ENCODE measurements at regions not wholly inside any gene's neighbourhood (a gene's known extent, or its start where the extent isn't known, plus 50 kb on each side); places are given as distances from the start of the nearest gene placed in this dataset.

GRCh38 chr11:64501500-64502427 is 54.0 kb upstream of the SLC22A11 start:
- no peak for DNase-seq

DNA sequence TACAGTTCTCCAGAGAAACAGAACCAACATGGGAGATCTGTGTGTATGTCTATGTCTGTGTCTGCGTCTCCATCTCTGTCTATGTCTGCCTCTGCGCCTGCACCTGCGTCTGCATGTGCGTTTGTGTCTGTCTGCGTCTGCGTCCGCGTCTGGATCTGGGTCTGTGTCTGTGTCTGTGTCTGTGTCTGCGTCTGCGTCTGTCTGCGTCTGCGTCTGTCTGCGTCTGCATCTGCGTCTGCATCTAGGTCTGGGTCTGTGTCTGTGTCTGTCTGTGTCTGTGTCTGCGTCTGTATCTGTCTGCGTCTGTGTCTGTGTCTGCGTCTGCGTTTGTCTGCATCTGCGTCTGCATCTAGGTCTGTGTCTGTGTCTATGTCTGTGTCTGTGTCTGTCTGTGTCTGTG is 53.1 kb upstream of the SLC22A11 start:
- no peak for DNase-seq

GRCh38 chr11:64503186-64503753 is 52.5 kb upstream of the SLC22A11 start:
- DNase-seq, result no peak

GRCh38 chr11:64504999-64505398 is 50.7 kb upstream of the SLC22A11 start:
- DNase-seq, result no peak
